KMS-11 (cell line): ENCODE measurements at regions not wholly inside any gene's neighbourhood (a gene's known extent, or its start where the extent isn't known, plus 50 kb on each side); places are given as distances from the start of the nearest gene placed in this dataset.

ENCODE experiments used
- H2AFZ ChIP-seq: fragments of 200-600 bp; sonication (generic); 2 replicates; pipeline ENCODE4 v1.6.1; 2016; ENCODE audit warnings: antibody characterized with exemption, mixed run types, low read depth
- H3K27ac ChIP-seq: fragments of 200-600 bp; sonication (generic); 2 replicates; pipeline ENCODE4 v1.6.1; 2016; ENCODE audit warnings: mild to moderate bottlenecking, mixed run types
- H3K27me3 ChIP-seq: fragments of 200-600 bp; sonication (generic); 2 replicates; pipeline ENCODE4 v1.6.1; 2017; ENCODE audit warnings: mild to moderate bottlenecking, low read depth, mixed run types, moderate library complexity; ENCODE audit not compliant: insufficient read depth
- H3K36me3 ChIP-seq: fragments of 200-600 bp; sonication (generic); 2 replicates; pipeline ENCODE4 v1.6.1; 2017; ENCODE audit warnings: mild to moderate bottlenecking, mixed run types; ENCODE audit not compliant: insufficient read depth
- H3K4me1 ChIP-seq: fragments of 200-600 bp; sonication (generic); 2 replicates; pipeline ENCODE4 v1.6.1; 2016; ENCODE audit warnings: mild to moderate bottlenecking, low read depth, mixed run types; ENCODE audit not compliant: poor library complexity, severe bottlenecking
- H3K4me2 ChIP-seq: fragments of 200-600 bp; sonication (generic); 2 replicates; pipeline ENCODE4 v1.7.0; 2016; ENCODE audit warnings: mild to moderate bottlenecking, mixed run types
- H3K4me3 ChIP-seq: fragments of 200-600 bp; sonication (generic); IDR thresholded peaks from 2 replicates; pipeline ENCODE4 v1.6.1; 2017; ENCODE audit warnings: low read depth, low read length, mixed read lengths; ENCODE audit not compliant: insufficient read depth
- H3K79me2 ChIP-seq: fragments of 200-600 bp; sonication (generic); 2 replicates; pipeline ENCODE4 v1.6.1; 2016; ENCODE audit warnings: low read depth, mixed run types; ENCODE audit not compliant: insufficient read depth
- H3K9ac ChIP-seq: fragments of 200-600 bp; sonication (generic); 2 replicates; pipeline ENCODE4 v1.6.1; 2016; ENCODE audit warnings: mild to moderate bottlenecking, mixed run types
- H4K20me1 ChIP-seq: fragments of 200-600 bp; sonication (generic); 2 replicates; pipeline ENCODE4 v1.6.1; 2016; ENCODE audit warnings: mild to moderate bottlenecking, mixed run types; ENCODE audit not compliant: insufficient read depth
- CTCF ChIP-seq: fragments of 200-600 bp; sonication (generic); conservative IDR thresholded peaks from 2 replicates; pipeline ENCODE4 v1.6.1; 2017; ENCODE audit warnings: low read depth, mild to moderate bottlenecking, antibody characterized with exemption, low read length, moderate library complexity, mixed read lengths

- H3K4me1 ChIP-seq = no peaks in the 10 kb centered on the region
- no peak overlapping the region for H3K4me3 ChIP-seq
- H3K4me2 ChIP-seq = no peak overlapping the region
- no peaks in the 10 kb centered on the region for H3K27me3 ChIP-seq
- TF ChIP-seq CTCF = no peak
- no peaks in the 10 kb centered on the region for H3K79me2 ChIP-seq
- no peak overlapping the region for H3K27ac ChIP-seq
- H4K20me1 ChIP-seq = no peaks in the 10 kb centered on the region
- no peak overlapping the region for H2AFZ ChIP-seq
- no peak overlapping the region for H3K9ac ChIP-seq
- no peaks in the 10 kb centered on the region for H3K36me3 ChIP-seq
These were observed 267.7 kb upstream of the SPRED2 start for GRCh38 chr2:65700004-65700651.

- Histone ChIP-seq H4K20me1 (no peaks in the 10 kb centered on the region), H3K9ac (no peak overlapping the region), H3K4me2 (no peak overlapping the region), H3K27me3 (no peaks in the 10 kb centered on the region), H3K27ac (no peak overlapping the region), H3K4me3 (no peak overlapping the region), H3K4me1 (no peaks in the 10 kb centered on the region), H3K79me2 (no peaks in the 10 kb centered on the region), H2AFZ (no peak overlapping the region), H3K36me3 (no peaks in the 10 kb centered on the region)
- TF ChIP-seq CTCF = no peak
These were observed 259.4 kb upstream of the SPRED2 start for GRCh38 chr2:65691816-65692215.

GRCh38 chr2:65688141-65688886 lies 255.9 kb upstream of the SPRED2 start:
- Histone ChIP-seq H3K79me2 (no peaks in the 10 kb centered on the region), H3K27me3 (no peaks in the 10 kb centered on the region), H3K4me3 (no peak overlapping the region), H3K27ac (no peak overlapping the region), H3K4me2 (no peak overlapping the region), H4K20me1 (no peaks in the 10 kb centered on the region), H3K9ac (no peak overlapping the region), H3K4me1 (no peaks in the 10 kb centered on the region), H3K36me3 (no peaks in the 10 kb centered on the region), H2AFZ (no peak overlapping the region)
- TF ChIP-seq CTCF = no peak

- no peak for TF ChIP-seq CTCF
- H3K27me3 ChIP-seq = no peaks in the 10 kb centered on the region
These were observed 255.2 kb upstream of the SPRED2 start for GRCh38 chr2:65687614-65688013.

More at GRCh38 chr2:65687614-65688013, 255.2 kb upstream of the SPRED2 start:
- no peaks in the 10 kb centered on the region for H3K4me1 ChIP-seq
- no peak overlapping the region for H3K4me2 ChIP-seq
- no peak overlapping the region for H3K4me3 ChIP-seq
- H3K36me3 ChIP-seq = no peaks in the 10 kb centered on the region
- no peaks in the 10 kb centered on the region for H4K20me1 ChIP-seq
- H3K9ac ChIP-seq = no peak overlapping the region
- no peak overlapping the region for H3K27ac ChIP-seq
- no peak overlapping the region for H2AFZ ChIP-seq
- no peaks in the 10 kb centered on the region for H3K79me2 ChIP-seq
